KMS-11 (cell line): ENCODE measurements at regions not wholly inside any gene's neighbourhood (a gene's known extent, or its start where the extent isn't known, plus 50 kb on each side); places are given as distances from the start of the nearest gene placed in this dataset.

Experiments used
- H2AFZ ChIP-seq: fragments of 200-600 bp; sonication (generic); 2 replicates; pipeline ENCODE4 v1.6.1; 2016; ENCODE audit warnings: antibody characterized with exemption, mixed run types, low read depth
- H3K27ac ChIP-seq: fragments of 200-600 bp; sonication (generic); 2 replicates; pipeline ENCODE4 v1.6.1; 2016; ENCODE audit warnings: mild to moderate bottlenecking, mixed run types
- H3K27me3 ChIP-seq: fragments of 200-600 bp; sonication (generic); 2 replicates; pipeline ENCODE4 v1.6.1; 2017; ENCODE audit warnings: mild to moderate bottlenecking, low read depth, mixed run types, moderate library complexity; ENCODE audit not compliant: insufficient read depth
- H3K36me3 ChIP-seq: fragments of 200-600 bp; sonication (generic); 2 replicates; pipeline ENCODE4 v1.6.1; 2017; ENCODE audit warnings: mild to moderate bottlenecking, mixed run types; ENCODE audit not compliant: insufficient read depth
- H3K4me1 ChIP-seq: fragments of 200-600 bp; sonication (generic); 2 replicates; pipeline ENCODE4 v1.6.1; 2016; ENCODE audit warnings: mild to moderate bottlenecking, low read depth, mixed run types; ENCODE audit not compliant: poor library complexity, severe bottlenecking
- H3K4me2 ChIP-seq: fragments of 200-600 bp; sonication (generic); 2 replicates; pipeline ENCODE4 v1.7.0; 2016; ENCODE audit warnings: mild to moderate bottlenecking, mixed run types
- H3K4me3 ChIP-seq: fragments of 200-600 bp; sonication (generic); IDR thresholded peaks from 2 replicates; pipeline ENCODE4 v1.6.1; 2017; ENCODE audit warnings: low read depth, low read length, mixed read lengths; ENCODE audit not compliant: insufficient read depth
- H3K79me2 ChIP-seq: fragments of 200-600 bp; sonication (generic); 2 replicates; pipeline ENCODE4 v1.6.1; 2016; ENCODE audit warnings: low read depth, mixed run types; ENCODE audit not compliant: insufficient read depth
- H3K9ac ChIP-seq: fragments of 200-600 bp; sonication (generic); 2 replicates; pipeline ENCODE4 v1.6.1; 2016; ENCODE audit warnings: mild to moderate bottlenecking, mixed run types
- H4K20me1 ChIP-seq: fragments of 200-600 bp; sonication (generic); 2 replicates; pipeline ENCODE4 v1.6.1; 2016; ENCODE audit warnings: mild to moderate bottlenecking, mixed run types; ENCODE audit not compliant: insufficient read depth
- CTCF ChIP-seq: fragments of 200-600 bp; sonication (generic); conservative IDR thresholded peaks from 2 replicates; pipeline ENCODE4 v1.6.1; 2017; ENCODE audit warnings: low read depth, mild to moderate bottlenecking, antibody characterized with exemption, low read length, moderate library complexity, mixed read lengths

- Histone ChIP-seq H3K4me1 (no peaks in the 10 kb centered on the region), H4K20me1 (no peaks in the 10 kb centered on the region), H3K27ac (no peak overlapping the region), H2AFZ (no peak overlapping the region), H3K9ac (no peak overlapping the region), H3K27me3 (no peaks in the 10 kb centered on the region), H3K79me2 (no peaks in the 10 kb centered on the region), H3K4me2 (no peak overlapping the region), H3K36me3 (no peaks in the 10 kb centered on the region), H3K4me3 (no peak overlapping the region)
- TF ChIP-seq CTCF: no peak
These were observed 252.2 kb upstream of the CDH20 start for GRCh38 chr18:61080954-61081528.

- H3K79me2 ChIP-seq: no peaks in the 10 kb centered on the region
These were observed 250.1 kb upstream of the CDH20 start for GRCh38 chr18:61082976-61083630.

GRCh38 chr18:61085036-61085435 is 248.2 kb upstream of the CDH20 start:
- Histone ChIP-seq H3K36me3 (no peaks in the 10 kb centered on the region), H3K4me3 (no peak overlapping the region), H3K79me2 (no peaks in the 10 kb centered on the region), H2AFZ (no peak overlapping the region), H3K27ac (no peak overlapping the region), H3K27me3 (no peaks in the 10 kb centered on the region), H3K4me2 (no peak overlapping the region), H3K4me1 (no peaks in the 10 kb centered on the region), H4K20me1 (no peaks in the 10 kb centered on the region), H3K9ac (no peak overlapping the region)
- TF ChIP-seq CTCF: no peak

More at GRCh38 chr18:61082976-61083630, 250.1 kb upstream of the CDH20 start:
- Histone ChIP-seq H3K36me3 (no peaks in the 10 kb centered on the region), H4K20me1 (no peaks in the 10 kb centered on the region), H3K4me1 (no peaks in the 10 kb centered on the region), H3K27ac (no peak overlapping the region), H3K27me3 (no peaks in the 10 kb centered on the region), H3K4me2 (no peak overlapping the region), H2AFZ (no peak overlapping the region), H3K4me3 (no peak overlapping the region), H3K9ac (no peak overlapping the region)
- no peak for TF ChIP-seq CTCF

- TF ChIP-seq CTCF: no peak
- H3K27me3 ChIP-seq: no peaks in the 10 kb centered on the region
- H3K9ac ChIP-seq: no peak overlapping the region
- H4K20me1 ChIP-seq: no peaks in the 10 kb centered on the region
- no peak overlapping the region for H2AFZ ChIP-seq
- no peaks in the 10 kb centered on the region for H3K4me1 ChIP-seq
- H3K4me3 ChIP-seq: no peak overlapping the region
- H3K79me2 ChIP-seq: no peaks in the 10 kb centered on the region
- no peak overlapping the region for H3K27ac ChIP-seq
- no peak overlapping the region for H3K4me2 ChIP-seq
- no peaks in the 10 kb centered on the region for H3K36me3 ChIP-seq
These were observed 247.5 kb upstream of the CDH20 start for GRCh38 chr18:61085761-61086160.
